GM18526 (cell line): ENCODE measurements at regions not wholly inside any gene's neighbourhood (a gene's known extent, or its start where the extent isn't known, plus 50 kb on each side); places are given as distances from the start of the nearest gene placed in this dataset.

ENCODE experiments used
- POLR2A ChIP-seq: IDR thresholded peaks from 3 replicates; pipeline ENCODE4 v1.6.1; 2011; ENCODE audit not compliant: insufficient read length; ENCODE audit errors: extremely low read depth

- no peak for TF ChIP-seq POLR2A
These were observed 242.2 kb downstream of the CSNK1G3 start for GRCh38 chr5:123753937-123754891.

GRCh38 chr5:123753180-123753936 is 241.4 kb downstream of the CSNK1G3 start:
- no peak for TF ChIP-seq POLR2A

DNA sequence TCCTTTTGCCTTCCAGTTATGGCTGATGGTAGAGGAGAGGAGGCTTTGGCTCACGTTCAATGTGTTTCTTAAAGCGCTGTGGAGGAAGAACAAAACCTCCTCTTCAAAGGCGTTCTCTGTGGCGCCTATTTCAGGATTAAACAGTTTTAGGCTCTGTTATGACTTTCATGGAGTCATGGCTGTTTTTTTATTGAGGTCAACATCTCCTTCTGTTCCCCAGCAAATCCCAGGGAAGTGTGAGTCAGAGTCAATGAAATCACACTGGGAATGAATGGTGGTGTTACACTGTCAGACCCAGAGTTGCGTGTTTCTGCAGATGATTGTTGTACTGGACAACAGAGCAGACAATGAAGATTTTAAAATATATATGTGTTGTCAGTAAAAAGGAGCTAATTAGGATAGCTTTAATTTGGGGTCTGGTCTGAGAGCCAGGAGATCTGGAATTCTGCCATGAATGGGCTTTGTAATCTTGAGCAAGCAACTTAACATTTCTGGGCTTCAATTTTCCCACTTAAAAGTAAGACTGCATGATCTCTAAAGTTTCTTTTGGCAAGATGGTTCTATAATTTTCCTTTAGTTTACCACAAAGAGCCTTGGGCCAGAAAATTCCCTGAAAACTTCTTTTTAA is 240.7 kb downstream of the CSNK1G3 start:
- TF ChIP-seq POLR2A: no peak

- TF ChIP-seq POLR2A: no peak
These were observed 239.7 kb downstream of the CSNK1G3 start for GRCh38 chr5:123751670-123752069.

DNA sequence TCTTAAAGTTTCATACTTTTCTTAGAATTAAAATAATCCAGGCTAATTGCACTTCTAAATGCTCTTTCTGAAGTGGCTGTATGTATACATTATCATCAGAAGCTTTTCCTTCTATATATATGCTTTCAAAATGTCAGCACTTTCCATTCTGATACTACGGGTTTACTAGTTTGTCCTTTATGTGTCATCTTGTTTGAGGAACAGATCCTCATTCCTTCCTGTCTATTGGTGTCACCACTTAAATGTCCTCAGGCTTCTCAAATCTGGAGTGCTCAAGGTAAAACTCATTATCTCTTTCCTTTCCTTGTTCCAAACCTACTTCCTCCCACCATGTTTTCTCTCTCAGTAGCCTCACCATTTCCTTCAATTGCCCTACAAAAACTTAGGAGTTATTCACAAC is 236.3 kb downstream of the CSNK1G3 start:
- no peak for TF ChIP-seq POLR2A

DNA sequence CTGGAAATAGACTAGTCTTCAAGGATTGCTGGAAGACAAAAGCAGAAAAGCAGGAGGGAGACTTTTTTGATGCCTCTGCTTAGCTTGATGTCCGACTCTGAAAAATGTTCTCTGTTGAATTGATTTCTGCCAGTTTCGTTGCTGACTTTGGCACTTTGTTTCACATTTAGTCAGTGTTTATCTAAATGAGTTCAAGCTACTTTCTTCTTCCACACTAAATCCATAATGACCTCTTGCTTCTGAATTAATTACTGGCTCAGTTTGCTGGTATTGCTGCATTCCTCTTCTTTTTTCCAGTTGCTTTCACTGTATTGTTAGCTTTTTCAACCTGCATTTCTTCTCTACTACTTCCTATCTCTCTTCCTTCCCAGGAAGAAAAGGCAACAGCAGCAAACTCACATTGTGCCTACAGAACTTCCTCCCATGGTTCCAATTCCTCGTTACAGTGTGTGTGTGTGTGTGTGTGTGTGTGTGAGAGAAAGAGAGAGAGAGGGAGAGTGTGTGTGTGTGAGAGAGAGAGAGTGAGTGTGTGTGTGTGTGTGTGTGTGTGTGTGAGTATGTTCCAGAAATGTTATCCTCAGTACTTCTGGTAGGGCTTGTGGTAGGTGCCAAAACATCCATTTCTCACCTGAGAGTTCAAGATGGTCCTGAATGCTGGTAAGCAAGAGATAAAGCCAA is 234.8 kb downstream of the CSNK1G3 start:
- no peak for TF ChIP-seq POLR2A

DNA sequence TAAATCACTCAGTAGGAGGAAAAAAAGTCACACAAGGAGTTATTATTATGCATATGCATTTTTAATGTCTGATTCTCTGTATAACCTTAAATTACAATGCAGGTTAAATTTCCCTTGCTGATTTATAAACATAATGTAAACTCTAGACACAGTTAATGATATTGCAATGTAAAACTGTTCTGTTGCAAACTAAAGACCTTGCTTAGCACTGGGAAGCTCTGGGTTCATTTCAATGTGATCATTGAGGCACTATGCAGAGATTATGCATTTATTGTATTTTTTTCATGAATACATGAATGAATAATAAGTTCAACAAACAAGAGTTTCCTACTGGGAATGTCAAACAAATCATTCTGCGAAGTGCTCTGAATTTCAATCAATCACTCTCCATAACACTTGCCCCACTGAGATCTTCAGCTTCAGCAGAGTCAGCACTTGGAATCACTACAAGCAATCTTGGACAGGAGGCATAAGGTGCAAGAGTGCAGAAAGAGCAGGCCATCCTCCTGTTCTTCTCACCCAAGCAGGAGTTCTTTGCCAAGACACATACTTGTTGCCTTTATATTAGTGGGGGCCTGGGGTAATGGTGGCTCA is 232.1 kb downstream of the CSNK1G3 start:
- no peak for TF ChIP-seq POLR2A

- TF ChIP-seq POLR2A: no peak
These were observed 223.4 kb downstream of the CSNK1G3 start for GRCh38 chr5:123735384-123735783.

DNA sequence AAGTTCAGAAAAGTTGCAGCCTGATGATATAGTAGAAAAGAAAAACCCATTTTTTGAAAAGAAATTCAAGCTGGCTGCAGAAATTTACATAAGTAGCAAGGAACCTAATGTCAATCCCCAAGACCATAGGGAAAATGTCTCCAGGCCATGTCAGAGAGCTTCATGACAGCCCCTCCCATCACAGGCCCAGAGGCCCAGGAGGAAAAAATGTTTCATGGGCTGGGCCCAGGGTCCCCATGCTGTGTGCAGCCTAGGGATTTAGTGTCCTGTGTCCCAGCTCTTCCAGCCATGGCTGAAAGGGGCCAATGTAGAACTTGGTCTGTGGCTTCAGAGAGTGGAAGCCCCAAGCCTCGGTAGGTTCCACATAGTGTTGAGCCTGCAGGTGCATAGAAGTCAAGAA is 220.3 kb downstream of the CSNK1G3 start:
- no peak for TF ChIP-seq POLR2A

- TF ChIP-seq POLR2A: no peak
These were observed 210.5 kb downstream of the CSNK1G3 start for GRCh38 chr5:123722451-123722850.

- TF ChIP-seq POLR2A: no peak
These were observed 209.8 kb downstream of the CSNK1G3 start for GRCh38 chr5:123721675-123722276.

DNA sequence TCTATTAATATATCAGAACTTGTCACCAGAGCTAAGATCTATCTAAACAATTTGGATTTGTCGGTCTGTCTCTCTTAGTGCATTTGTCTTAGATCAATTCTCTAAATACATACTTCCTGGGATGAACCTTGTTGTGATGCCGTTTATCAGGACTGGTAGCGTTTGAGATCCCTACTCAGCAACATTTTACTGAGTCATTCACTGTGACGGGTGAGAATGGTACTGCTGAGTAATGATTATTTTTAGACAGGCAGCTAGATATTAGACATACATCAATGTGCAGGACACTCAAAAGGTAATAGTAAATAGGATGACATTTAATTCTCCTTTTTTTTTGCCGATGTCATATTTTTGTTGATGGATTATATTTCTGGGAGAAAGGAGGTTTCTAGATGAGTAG is 209.0 kb downstream of the CSNK1G3 start:
- TF ChIP-seq POLR2A: no peak

DNA sequence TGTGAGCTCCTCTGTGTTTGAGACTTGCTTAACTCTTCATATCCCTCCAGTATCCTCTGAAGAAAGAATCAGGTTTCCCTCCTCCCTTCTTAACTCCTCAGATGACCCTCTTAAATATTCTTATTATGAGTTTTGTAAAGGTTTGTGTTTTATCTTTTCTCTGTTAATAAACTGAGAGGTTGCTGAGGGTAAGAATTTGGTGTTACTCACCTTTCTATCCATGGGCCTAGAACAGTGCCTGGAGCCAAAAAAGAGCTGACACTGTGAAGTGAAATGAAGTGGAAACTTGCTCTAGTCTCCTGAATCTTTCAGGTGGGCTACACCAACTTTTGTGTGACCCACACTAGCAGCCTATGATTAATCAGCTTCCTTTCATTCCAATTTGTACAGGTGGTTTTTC is 208.4 kb downstream of the CSNK1G3 start:
- no peak for TF ChIP-seq POLR2A

- TF ChIP-seq POLR2A: no peak
These were observed 207.0 kb downstream of the CSNK1G3 start for GRCh38 chr5:123719004-123719403.
